MM.1S (cell line): ENCODE measurements at regions not wholly inside any gene's neighbourhood (a gene's known extent, or its start where the extent isn't known, plus 50 kb on each side); places are given as distances from the start of the nearest gene placed in this dataset.

Experiments used
- DNase-seq: peaks from one replicate; pipeline ENCODE4 v3.0.0-alpha.2; 2015
- H2AFZ ChIP-seq: fragments of 300-600 bp; sonication (generic); 2 replicates; pipeline ENCODE4 v1.6.0; 2016; ENCODE audit warnings: antibody characterized with exemption, low read length
- H3F3A ChIP-seq: fragments of 300-600 bp; sonication (generic); 2 replicates; pipeline ENCODE4 v1.6.1; 2016; ENCODE audit warnings: mild to moderate bottlenecking, antibody characterized with exemption, low read length, moderate library complexity, mixed read lengths; ENCODE audit not compliant: insufficient read depth
- H3K27ac ChIP-seq: fragments of 300-600 bp; sonication (generic); 2 replicates; pipeline ENCODE4 v1.5.1; 2016; ENCODE audit warnings: mild to moderate bottlenecking, low read length
- H3K27me3 ChIP-seq: fragments of 300-600 bp; sonication (generic); replicated peaks from 2 replicates; pipeline ENCODE4 v1.6.0; 2016; ENCODE audit warnings: low read length; ENCODE audit not compliant: insufficient read depth
- H3K36me3 ChIP-seq: fragments of 300-600 bp; sonication (generic); replicated peaks from 2 replicates; pipeline ENCODE4 v1.6.1; 2016; ENCODE audit warnings: mild to moderate bottlenecking, low read length, mixed read lengths; ENCODE audit not compliant: insufficient read depth
- H3K4me1 ChIP-seq: fragments of 300-600 bp; sonication (generic); 2 replicates; pipeline ENCODE4 v1.6.1; 2016; ENCODE audit warnings: low read length, mixed read lengths
- H3K4me2 ChIP-seq: fragments of 300-600 bp; sonication (generic); 2 replicates; pipeline ENCODE4 v1.6.0; 2016; ENCODE audit warnings: low read depth, low read length
- H3K4me3 ChIP-seq: fragments of 300-600 bp; sonication (generic); 2 replicates; pipeline ENCODE4 v1.5.1; 2016; ENCODE audit warnings: low read length, mixed read lengths
- H3K79me2 ChIP-seq: fragments of 300-600 bp; sonication (generic); 2 replicates; pipeline ENCODE4 v1.6.1; 2016; ENCODE audit warnings: mixed run types, low read length, mixed read lengths
- H3K9ac ChIP-seq: fragments of 300-600 bp; sonication (generic); 2 replicates; pipeline ENCODE4 v1.6.1; 2016; ENCODE audit warnings: low read length, mixed read lengths
- H3K9me2 ChIP-seq: fragments of 300-600 bp; sonication (generic); replicated peaks from 2 replicates; pipeline ENCODE4 v1.6.1; 2016; ENCODE audit warnings: mild to moderate bottlenecking, low read length, mixed read lengths; ENCODE audit not compliant: insufficient read depth
- H3K9me3 ChIP-seq: fragments of 300-600 bp; sonication (generic); replicated peaks from 2 replicates; pipeline ENCODE4 v1.6.1; 2016; ENCODE audit warnings: mild to moderate bottlenecking, low read length, mixed read lengths; ENCODE audit not compliant: insufficient read depth
- H4K20me1 ChIP-seq: fragments of 300-600 bp; sonication (generic); 2 replicates; pipeline ENCODE4 v1.6.1; 2016; ENCODE audit warnings: mild to moderate bottlenecking, low read length, moderate library complexity, mixed read lengths; ENCODE audit not compliant: insufficient read depth
- EZH2 ChIP-seq: fragments of 300-600 bp; sonication (generic); optimal IDR thresholded peaks from 2 replicates; pipeline ENCODE3; 2017; ENCODE audit warnings: low read depth, mild to moderate bottlenecking, antibody characterized with exemption, low read length, mixed read lengths
- EZH2phosphoT487 ChIP-seq: fragments of 300-600 bp; sonication (generic); IDR thresholded peaks from 2 replicates; pipeline ENCODE4 v1.6.1; 2018; ENCODE audit warnings: antibody characterized with exemption, low read length
- TF ChIP-seq, protein P1 (sequence below): fragments of 300-600 bp; sonication (generic); IDR thresholded peaks from 2 replicates; pipeline ENCODE4 v1.5.1; 2016; ENCODE audit warnings: antibody characterized with exemption, low read length, mixed read lengths

DNA sequence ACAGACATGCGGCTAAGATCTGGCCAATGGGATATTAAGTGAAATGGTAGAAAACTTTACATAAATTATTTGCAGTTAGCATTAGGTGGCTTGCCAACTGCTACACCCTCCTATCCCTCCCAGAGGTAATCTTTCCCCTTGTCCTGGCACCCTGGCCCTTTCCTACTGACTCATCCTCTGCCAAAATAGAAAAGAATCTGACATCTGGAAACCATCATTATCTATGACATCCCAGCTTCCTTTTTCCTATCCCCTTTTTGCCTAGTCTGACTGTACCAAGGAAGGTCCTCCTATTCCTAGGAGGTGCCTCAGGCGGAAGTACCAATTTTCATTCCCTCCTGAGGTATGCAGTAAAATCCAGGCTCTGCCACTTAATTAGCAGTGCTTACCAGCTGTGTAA lies 163.6 kb upstream of the KLF3 start:
- no peak overlapping the region for H3K4me3 ChIP-seq
- no peaks in the 10 kb centered on the region for H3K27me3 ChIP-seq
- no peaks in the 10 kb centered on the region for H3K9me3 ChIP-seq
- H3K4me2 ChIP-seq: no peak overlapping the region
- H3K4me1 ChIP-seq: no peaks in the 10 kb centered on the region
- H3F3A ChIP-seq: no peaks in the 10 kb centered on the region
- no peaks in the 10 kb centered on the region for H4K20me1 ChIP-seq
- H2AFZ ChIP-seq: no peak overlapping the region
- DNase-seq: no peak
- no peak overlapping the region for H3K9ac ChIP-seq
- no peak for TF ChIP-seq EZH2phosphoT487
- H3K36me3 ChIP-seq: no peaks in the 10 kb centered on the region
- H3K79me2 ChIP-seq: no peaks in the 10 kb centered on the region
- H3K9me2 ChIP-seq: no peaks in the 10 kb centered on the region
- H3K27ac ChIP-seq: no peak overlapping the region

DNA sequence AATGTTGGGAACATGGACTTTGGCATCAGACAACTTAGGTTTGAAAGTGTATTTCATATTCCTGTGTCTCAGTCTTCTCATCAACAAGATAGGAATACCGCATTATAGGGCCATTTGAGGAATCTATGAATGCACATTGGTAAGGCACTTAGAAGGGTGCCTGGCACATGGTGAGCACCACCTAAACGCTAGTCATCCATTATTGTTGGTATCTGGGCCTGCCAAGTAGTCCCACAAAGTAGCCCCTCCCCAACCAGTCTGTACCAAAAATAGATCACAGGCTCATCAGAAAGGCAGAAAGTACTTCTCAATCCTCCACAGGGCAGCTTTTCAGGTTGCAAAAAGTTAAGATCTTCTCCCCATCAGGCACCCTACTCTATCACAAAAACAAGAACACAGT lies 162.3 kb upstream of the KLF3 start:
- Histone ChIP-seq H3K9me3 (no peaks in the 10 kb centered on the region), H2AFZ (no peak overlapping the region), H3K36me3 (no peaks in the 10 kb centered on the region), H3K27ac (no peak overlapping the region), H4K20me1 (no peaks in the 10 kb centered on the region), H3K4me2 (no peak overlapping the region), H3K79me2 (no peaks in the 10 kb centered on the region), H3K27me3 (no peaks in the 10 kb centered on the region), H3K9ac (no peak overlapping the region), H3F3A (no peaks in the 10 kb centered on the region), H3K4me3 (no peak overlapping the region), H3K9me2 (no peaks in the 10 kb centered on the region), H3K4me1 (no peaks in the 10 kb centered on the region)
- TF ChIP-seq EZH2phosphoT487: no peak
- TF ChIP-seq EZH2: no peak
- TF ChIP-seq, protein P1, sequence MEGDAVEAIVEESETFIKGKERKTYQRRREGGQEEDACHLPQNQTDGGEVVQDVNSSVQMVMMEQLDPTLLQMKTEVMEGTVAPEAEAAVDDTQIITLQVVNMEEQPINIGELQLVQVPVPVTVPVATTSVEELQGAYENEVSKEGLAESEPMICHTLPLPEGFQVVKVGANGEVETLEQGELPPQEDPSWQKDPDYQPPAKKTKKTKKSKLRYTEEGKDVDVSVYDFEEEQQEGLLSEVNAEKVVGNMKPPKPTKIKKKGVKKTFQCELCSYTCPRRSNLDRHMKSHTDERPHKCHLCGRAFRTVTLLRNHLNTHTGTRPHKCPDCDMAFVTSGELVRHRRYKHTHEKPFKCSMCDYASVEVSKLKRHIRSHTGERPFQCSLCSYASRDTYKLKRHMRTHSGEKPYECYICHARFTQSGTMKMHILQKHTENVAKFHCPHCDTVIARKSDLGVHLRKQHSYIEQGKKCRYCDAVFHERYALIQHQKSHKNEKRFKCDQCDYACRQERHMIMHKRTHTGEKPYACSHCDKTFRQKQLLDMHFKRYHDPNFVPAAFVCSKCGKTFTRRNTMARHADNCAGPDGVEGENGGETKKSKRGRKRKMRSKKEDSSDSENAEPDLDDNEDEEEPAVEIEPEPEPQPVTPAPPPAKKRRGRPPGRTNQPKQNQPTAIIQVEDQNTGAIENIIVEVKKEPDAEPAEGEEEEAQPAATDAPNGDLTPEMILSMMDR: no peak
- DNase-seq: no peak

DNA sequence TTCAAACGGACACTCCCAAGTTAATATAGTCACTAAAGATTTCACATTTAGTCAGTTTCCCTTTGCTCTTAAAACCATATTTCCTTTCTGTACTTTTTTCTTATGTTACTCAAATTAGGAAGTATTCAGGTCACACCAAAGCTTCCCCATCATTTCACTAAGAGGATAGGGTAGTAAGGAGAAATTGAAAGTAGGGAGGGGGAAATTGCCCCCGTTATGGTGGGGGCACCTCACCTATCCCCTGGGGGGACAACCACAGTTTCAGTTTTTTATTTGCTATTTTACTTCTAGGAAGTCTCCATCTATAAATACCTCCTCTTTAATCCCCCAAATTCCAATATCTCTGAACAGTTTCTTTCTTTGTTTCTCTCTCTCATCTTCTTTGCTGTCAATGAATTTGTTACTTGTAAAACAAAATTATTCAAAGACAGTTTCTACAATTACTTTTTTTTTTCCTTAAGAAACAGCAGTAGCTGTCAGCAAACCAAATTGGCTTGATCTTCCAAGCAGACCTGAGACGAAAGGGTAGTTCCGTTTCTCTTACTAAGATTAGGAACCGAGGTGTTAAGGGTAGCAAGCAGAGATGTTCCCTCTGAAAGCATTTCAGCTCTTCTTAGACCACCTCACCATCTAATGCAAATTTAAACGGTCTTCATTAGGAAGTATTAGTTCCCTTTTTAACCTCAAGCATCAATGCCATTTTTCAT lies 160.2 kb upstream of the KLF3 start:
- Histone ChIP-seq H4K20me1 (no peaks in the 10 kb centered on the region), H3K79me2 (no peaks in the 10 kb centered on the region), H3F3A (no peaks in the 10 kb centered on the region), H3K4me3 (no peak overlapping the region), H3K9me3 (no peaks in the 10 kb centered on the region), H3K27ac (no peak overlapping the region), H2AFZ (no peak overlapping the region), H3K36me3 (no peaks in the 10 kb centered on the region), H3K9me2 (no peaks in the 10 kb centered on the region), H3K9ac (no peak overlapping the region), H3K27me3 (no peaks in the 10 kb centered on the region), H3K4me1 (no peaks in the 10 kb centered on the region), H3K4me2 (no peak overlapping the region; the same call in 1 of the 2 replicates)
- DNase-seq: no peak
- TF ChIP-seq, protein P1: no peak
- TF ChIP-seq EZH2: no peak
- no peak for TF ChIP-seq EZH2phosphoT487

DNA sequence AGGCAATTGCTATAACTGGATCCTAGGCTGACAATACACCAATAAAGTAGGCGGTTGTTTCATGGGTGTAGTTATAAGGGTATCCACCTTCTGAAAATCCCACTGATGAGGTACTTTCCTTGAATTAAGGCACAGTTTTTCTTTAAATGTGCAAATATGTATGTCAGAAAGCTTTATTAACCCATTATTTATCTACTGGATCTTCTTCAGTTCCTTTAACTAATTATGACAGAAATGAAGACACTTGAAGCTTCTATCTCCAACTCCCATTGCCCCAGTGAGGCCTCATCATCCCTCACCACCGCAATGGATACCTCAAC lies 159.6 kb upstream of the KLF3 start:
- Histone ChIP-seq H3K4me2 (no peak overlapping the region), H3K4me1 (no peaks in the 10 kb centered on the region), H2AFZ (no peak overlapping the region), H3K4me3 (no peak overlapping the region), H3K9ac (no peak overlapping the region), H3K9me3 (no peaks in the 10 kb centered on the region), H3K27me3 (no peaks in the 10 kb centered on the region), H3K27ac (no peak overlapping the region), H3K9me2 (no peaks in the 10 kb centered on the region), H3K36me3 (no peaks in the 10 kb centered on the region), H3K79me2 (no peaks in the 10 kb centered on the region), H4K20me1 (no peaks in the 10 kb centered on the region), H3F3A (no peaks in the 10 kb centered on the region)
- no peak for TF ChIP-seq EZH2phosphoT487
- TF ChIP-seq, protein P1: no peak
- TF ChIP-seq EZH2: no peak
- no peak for DNase-seq
